SK-N-SH (cell line): ENCODE measurements at regions not wholly inside any gene's neighbourhood (a gene's known extent, or its start where the extent isn't known, plus 50 kb on each side); places are given as distances from the start of the nearest gene placed in this dataset.

Source experiments
- CTCF ChIA-PET: fragments of 300-600, 350-600 bp; formaldehyde crosslinking; extraction: SDS; loops from one replicate; lab custom pipeline; 2021; lab: Yijun Ruan, JAX
- POLR2A ChIA-PET: fragments of 350-600 bp; sonication (Branson Sonifier 250); formaldehyde crosslinking; extraction: SDS; loops from one replicate; lab custom pipeline; 2020; ENCODE audit warnings: antibody characterized with exemption, inconsistent platforms; lab: Yijun Ruan, JAX
- DNase-seq: peaks from one replicate; pipeline ENCODE4 v3.0.0; 2012
- H2AFZ ChIP-seq: fragments of 200-600 bp; sonication (generic); 2 replicates; pipeline ENCODE4 v1.8.1; 2016; ENCODE audit warnings: antibody characterized with exemption, mild to moderate bottlenecking, low read depth
- H3F3A ChIP-seq: fragments of 200-600 bp; sonication (generic); replicated peaks from 2 replicates; pipeline ENCODE3; 2016; ENCODE audit warnings: antibody characterized with exemption, mild to moderate bottlenecking; ENCODE audit not compliant: insufficient read depth
- H3K27ac ChIP-seq, 2 experiments: fragments of 200-500 bp in 1 of 2; fragments of 200-600 bp in 1 of 2; sonication (Bioruptor generic) in 1 of 2; sonication (generic), shearing (Covaris generic) in 1 of 2; 2 replicates each; pipeline versions ENCODE4 v1.5.1 to v1.6.1; 2014 to 2016; ENCODE audit warnings: low read depth in 2 of 2, inconsistent platforms in 1 of 2, low read length in 1 of 2, mild to moderate bottlenecking in 1 of 2, mixed read lengths in 1 of 2
- H3K27me3 ChIP-seq: fragments of 200-600 bp; sonication (generic), shearing (Covaris generic); 2 replicates; pipeline ENCODE4 v1.6.1; 2016; ENCODE audit warnings: mixed run types; ENCODE audit not compliant: insufficient read depth
- H3K36me3 ChIP-seq, 2 experiments: fragments of 200-500 bp in 1 of 2; fragments of 200-600 bp in 1 of 2; sonication (Bioruptor generic) in 1 of 2; sonication (generic) in 1 of 2; replicated peaks in 1 of 2; 2 replicates each; pipeline versions ENCODE3 to v1.5.1; 2014 to 2016; ENCODE audit warnings: low read length in 1 of 2, mild to moderate bottlenecking in 1 of 2; ENCODE audit not compliant: insufficient read depth in 2 of 2, control insufficient read depth in 1 of 2
- H3K4me1 ChIP-seq, 2 experiments: fragments of 200-500 bp in 1 of 2; fragments of 200-600 bp in 1 of 2; sonication (Bioruptor generic) in 1 of 2; sonication (generic), shearing (Covaris generic) in 1 of 2; 2 replicates each; pipeline versions ENCODE4 v1.5.1 to v1.6.1; 2014 to 2016; ENCODE audit warnings: low read depth in 1 of 2, low read length in 1 of 2, mixed run types in 1 of 2; ENCODE audit not compliant: insufficient read depth in 2 of 2, control insufficient read depth in 1 of 2
- H3K4me2 ChIP-seq: fragments of 200-600 bp; sonication (generic), shearing (Covaris generic); 2 replicates; pipeline ENCODE4 v1.6.1; 2017; ENCODE audit warnings: mixed run types
- H3K4me3 ChIP-seq, 2 experiments: fragments of 200-500 bp in 1 of 2; fragments of 200-600 bp in 1 of 2; sonication (Bioruptor generic) in 1 of 2; sonication (generic), shearing (Covaris generic) in 1 of 2; 2 replicates each; pipeline versions ENCODE4 v1.5.1 to v1.8.1; 2014 to 2016; ENCODE audit warnings: low read depth in 2 of 2, inconsistent platforms in 1 of 2, low read length in 1 of 2, mild to moderate bottlenecking in 1 of 2, mixed read lengths in 1 of 2, moderate library complexity in 1 of 2
- H3K79me2 ChIP-seq: fragments of 200-600 bp; sonication (generic); 2 replicates; pipeline ENCODE4 v1.8.1; 2017; ENCODE audit warnings: mild to moderate bottlenecking; ENCODE audit not compliant: insufficient read depth
- H3K9ac ChIP-seq: fragments of 200-600 bp; sonication (generic); 2 replicates; pipeline ENCODE4 v1.6.1; 2017; ENCODE audit warnings: mixed run types
- H3K9me2 ChIP-seq: fragments of 200-600 bp; sonication (generic); 2 replicates; pipeline ENCODE4 v1.6.1; 2017; ENCODE audit warnings: mixed run types
- H3K9me3 ChIP-seq: fragments of 200-600 bp; sonication (generic); 2 replicates; pipeline ENCODE4 v1.6.1; 2017; ENCODE audit warnings: mixed run types, mild to moderate bottlenecking, moderate library complexity
- H4K20me1 ChIP-seq: fragments of 200-600 bp; sonication (generic); 2 replicates; pipeline ENCODE4 v1.6.1; 2017; ENCODE audit warnings: mild to moderate bottlenecking, mixed run types; ENCODE audit not compliant: insufficient read depth
- CHD2 ChIP-seq: fragments of 150-350 bp; IDR thresholded peaks from 2 replicates; pipeline ENCODE4 v1.6.1; 2018; ENCODE audit warnings: low read length; ENCODE audit not compliant: partially characterized antibody
- ELF1 ChIP-seq: IDR thresholded peaks from 2 replicates; pipeline ENCODE4 v1.4.0; 2012
- EP300 ChIP-seq, 2 experiments: IDR thresholded peaks; 2 replicates each; pipeline versions ENCODE4 v1.4.0 to v1.6.1; 2012; ENCODE audit warnings: borderline replicate concordance in 1 of 2, low read depth in 1 of 2, low read length in 1 of 2
- EZH2phosphoT487 ChIP-seq: fragments of 200-600 bp; sonication (generic); IDR thresholded peaks from 2 replicates; pipeline ENCODE4 v1.6.1; 2017; ENCODE audit warnings: low read depth, mixed run types, mild to moderate bottlenecking, antibody characterized with exemption, moderate library complexity, borderline replicate concordance
- FOSL2 ChIP-seq: IDR thresholded peaks from 2 replicates; pipeline ENCODE4 v1.4.0; 2012; ENCODE audit warnings: low read depth, mild to moderate bottlenecking, moderate library complexity, borderline replicate concordance
- FOXJ3 ChIP-seq: sonication (generic); formaldehyde crosslinking; IDR thresholded peaks from 2 replicates; pipeline ENCODE4 v1.5.1; 2020; ENCODE audit warnings: mild to moderate bottlenecking, missing genetic modification reagents
- FOXM1 ChIP-seq: IDR thresholded peaks from 2 replicates; pipeline ENCODE4 v1.4.0; 2012; ENCODE audit warnings: low read depth, mild to moderate bottlenecking
- GABPA ChIP-seq: IDR thresholded peaks from 2 replicates; pipeline ENCODE4 v1.4.0; 2012; ENCODE audit warnings: low read depth, mild to moderate bottlenecking
- GATA2 ChIP-seq: sonication (generic); formaldehyde crosslinking; IDR thresholded peaks from 2 replicates; pipeline ENCODE4 v1.5.0; 2020; ENCODE audit warnings: mild to moderate bottlenecking, missing genetic modification reagents
- JUND ChIP-seq: IDR thresholded peaks from 2 replicates; pipeline ENCODE4 v1.4.0; 2012
- NFIC ChIP-seq: IDR thresholded peaks from 2 replicates; pipeline ENCODE4 v1.4.0; 2012; ENCODE audit warnings: borderline replicate concordance
- NRF1 ChIP-seq: IDR thresholded peaks from 2 replicates; pipeline ENCODE4 v1.6.1; 2012; ENCODE audit warnings: low read depth, mild to moderate bottlenecking, low read length
- RAD21 ChIP-seq: IDR thresholded peaks from 2 replicates; pipeline ENCODE4 v1.6.1; 2012; ENCODE audit warnings: mild to moderate bottlenecking, low read length
- RXRA ChIP-seq: IDR thresholded peaks from 2 replicates; pipeline ENCODE4 v1.4.0; 2012; ENCODE audit warnings: low read depth, mild to moderate bottlenecking, borderline replicate concordance
- SIN3A ChIP-seq: IDR thresholded peaks from 2 replicates; pipeline ENCODE4 v1.6.1; 2012; ENCODE audit warnings: low read depth, mild to moderate bottlenecking, low read length, moderate library complexity, borderline replicate concordance
- TCF12 ChIP-seq: IDR thresholded peaks from 2 replicates; pipeline ENCODE4 v1.4.0; 2012
- TEAD4 ChIP-seq: IDR thresholded peaks from 2 replicates; pipeline ENCODE4 v1.4.0; 2012; ENCODE audit warnings: mild to moderate bottlenecking, borderline replicate concordance; ENCODE audit not compliant: insufficient read depth
- YY1 ChIP-seq: IDR thresholded peaks from 2 replicates; pipeline ENCODE4 v1.4.0; 2012; ENCODE audit warnings: low read depth, mild to moderate bottlenecking
- WGBS: methylation state at CpG from one replicate; pipeline ENCODE4 v1.1.6; 2017; ENCODE audit warnings: low lambda C conversion rate; 5-methylcytosine and 5-hydroxymethylcytosine counted together
- TF ChIP-seq, protein P1 (sequence below): fragments of 200-600 bp; sonication (generic); IDR thresholded peaks from 2 replicates; pipeline ENCODE4 v1.6.1; 2017; ENCODE audit warnings: antibody characterized with exemption, mild to moderate bottlenecking, moderate library complexity
- TF ChIP-seq, protein P2 (sequence below): IDR thresholded peaks from 2 replicates; pipeline ENCODE4; 2012
- TF ChIP-seq, protein P3 (sequence below): fragments of 150-350 bp; IDR thresholded peaks from 2 replicates; pipeline ENCODE4 v1.6.1; 2016; ENCODE audit warnings: mild to moderate bottlenecking, low read depth, low read length
- TF ChIP-seq, protein P4 (sequence below): IDR thresholded peaks from 2 replicates; pipeline ENCODE4 v1.4.0; 2012; ENCODE audit warnings: low read depth, borderline replicate concordance
- TF ChIP-seq, protein P5 (sequence below): fragments of 150-350 bp; IDR thresholded peaks from 2 replicates; pipeline ENCODE4 v1.6.1; 2017; ENCODE audit warnings: antibody characterized with exemption, low read length, low read depth, borderline replicate concordance
- TF ChIP-seq, protein P6 (sequence below): IDR thresholded peaks from 2 replicates; pipeline ENCODE4 v1.4.0; 2012; ENCODE audit warnings: low read depth, borderline replicate concordance

DNA sequence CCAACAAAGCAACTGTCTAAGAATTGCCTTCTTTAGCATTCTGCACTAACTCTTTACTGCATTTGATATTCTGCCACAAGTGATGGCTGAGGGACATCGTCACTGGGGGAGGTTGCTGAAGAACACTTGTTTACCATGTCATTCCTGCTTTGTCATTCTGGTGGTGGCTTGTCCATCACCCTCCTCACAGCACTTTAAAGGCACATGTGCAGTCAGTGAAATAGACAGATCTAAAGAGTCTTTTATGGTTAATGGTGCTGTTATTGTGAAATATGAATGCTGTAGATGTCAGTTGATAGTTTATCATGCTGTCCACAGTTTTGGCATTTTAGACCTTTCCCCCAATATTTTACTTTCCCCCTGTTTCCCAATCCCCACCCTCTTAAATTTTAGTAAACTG, 120.9 kb upstream of the TSC22D1 start (continued):
- TF ChIP-seq, protein P1, sequence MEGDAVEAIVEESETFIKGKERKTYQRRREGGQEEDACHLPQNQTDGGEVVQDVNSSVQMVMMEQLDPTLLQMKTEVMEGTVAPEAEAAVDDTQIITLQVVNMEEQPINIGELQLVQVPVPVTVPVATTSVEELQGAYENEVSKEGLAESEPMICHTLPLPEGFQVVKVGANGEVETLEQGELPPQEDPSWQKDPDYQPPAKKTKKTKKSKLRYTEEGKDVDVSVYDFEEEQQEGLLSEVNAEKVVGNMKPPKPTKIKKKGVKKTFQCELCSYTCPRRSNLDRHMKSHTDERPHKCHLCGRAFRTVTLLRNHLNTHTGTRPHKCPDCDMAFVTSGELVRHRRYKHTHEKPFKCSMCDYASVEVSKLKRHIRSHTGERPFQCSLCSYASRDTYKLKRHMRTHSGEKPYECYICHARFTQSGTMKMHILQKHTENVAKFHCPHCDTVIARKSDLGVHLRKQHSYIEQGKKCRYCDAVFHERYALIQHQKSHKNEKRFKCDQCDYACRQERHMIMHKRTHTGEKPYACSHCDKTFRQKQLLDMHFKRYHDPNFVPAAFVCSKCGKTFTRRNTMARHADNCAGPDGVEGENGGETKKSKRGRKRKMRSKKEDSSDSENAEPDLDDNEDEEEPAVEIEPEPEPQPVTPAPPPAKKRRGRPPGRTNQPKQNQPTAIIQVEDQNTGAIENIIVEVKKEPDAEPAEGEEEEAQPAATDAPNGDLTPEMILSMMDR = no peak
- TF ChIP-seq SIN3A = no peak
- TF ChIP-seq RAD21 = no peak
- TF ChIP-seq, protein P2, sequence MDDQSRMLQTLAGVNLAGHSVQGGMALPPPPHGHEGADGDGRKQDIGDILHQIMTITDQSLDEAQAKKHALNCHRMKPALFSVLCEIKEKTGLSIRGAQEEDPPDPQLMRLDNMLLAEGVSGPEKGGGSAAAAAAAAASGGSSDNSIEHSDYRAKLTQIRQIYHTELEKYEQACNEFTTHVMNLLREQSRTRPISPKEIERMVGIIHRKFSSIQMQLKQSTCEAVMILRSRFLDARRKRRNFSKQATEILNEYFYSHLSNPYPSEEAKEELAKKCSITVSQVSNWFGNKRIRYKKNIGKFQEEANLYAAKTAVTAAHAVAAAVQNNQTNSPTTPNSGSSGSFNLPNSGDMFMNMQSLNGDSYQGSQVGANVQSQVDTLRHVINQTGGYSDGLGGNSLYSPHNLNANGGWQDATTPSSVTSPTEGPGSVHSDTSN = no peak
- TF ChIP-seq RXRA = no peak
- no peak for TF ChIP-seq NRF1

DNA sequence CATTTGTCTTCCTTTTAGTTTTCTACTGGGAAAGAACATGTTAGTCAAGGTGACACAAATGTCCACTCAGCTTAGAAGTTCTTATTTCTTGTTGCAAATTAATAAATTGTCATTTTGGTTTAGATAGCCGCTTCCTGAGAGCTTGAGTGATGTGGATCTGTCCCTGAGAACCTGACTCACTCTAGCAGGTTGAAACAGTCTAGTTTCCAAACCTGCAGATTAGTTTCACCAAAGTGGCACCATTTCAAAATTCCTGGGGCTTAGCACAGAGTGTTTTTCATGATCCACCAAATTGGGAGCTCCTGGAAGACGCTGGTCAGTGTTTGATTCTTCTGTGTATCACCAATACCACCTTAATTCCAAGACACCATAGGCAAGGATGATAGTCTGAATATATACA, 119.4 kb upstream of the TSC22D1 start:
- CTCF ChIA-PET = interaction anchor here (1.1 kb wide), 1 partner anchor 11 kb away, joined by 3 read pairs; no protein-coding TSS in a partner anchor

More for the DNA sequence above, 119.4 kb upstream of the TSC22D1 start:
- Histone ChIP-seq H4K20me1 (no peaks in the 10 kb centered on the region), H3K27me3 (no peaks in the 10 kb centered on the region), H3K9me3 (no peaks in the 10 kb centered on the region), H2AFZ (no peak overlapping the region), H3K36me3 (no peaks in the 10 kb centered on the region), H3K27ac (no peak overlapping the region), H3K4me2 (no peak overlapping the region), H3K4me1 (peaks cover 0 to 7% of the 10 kb centered on the region in 2 experiments; a peak in 1 of 4 replicates), H3K9me2 (no peaks in the 10 kb centered on the region), H3K79me2 (no peaks in the 10 kb centered on the region), H3K9ac (no peak overlapping the region), H3F3A (no peaks in the 10 kb centered on the region), H3K4me3 (no peak overlapping the region)
- POLR2A ChIA-PET = no interaction called here
- TF ChIP-seq CHD2 (no peak), FOSL2 (no peak), RAD21 (no peak), TCF12 (no peak), GATA2 (CRISPR knock-in tag) (no peak), FOXJ3 (no peak), EP300 (IDR thresholded peaks at IDR 0.05; ENCODE audit: borderline replicate concordance in 1 of 2, low read depth in 1 of 2, low read length in 1 of 2) (no peak), JUND (no peak), TEAD4 (no peak), EZH2phosphoT487 (no peak), GABPA (no peak), ELF1 (no peak), FOXM1 (no peak), RXRA (no peak), NFIC (no peak), YY1 (no peak)
- TF ChIP-seq, protein P3, sequence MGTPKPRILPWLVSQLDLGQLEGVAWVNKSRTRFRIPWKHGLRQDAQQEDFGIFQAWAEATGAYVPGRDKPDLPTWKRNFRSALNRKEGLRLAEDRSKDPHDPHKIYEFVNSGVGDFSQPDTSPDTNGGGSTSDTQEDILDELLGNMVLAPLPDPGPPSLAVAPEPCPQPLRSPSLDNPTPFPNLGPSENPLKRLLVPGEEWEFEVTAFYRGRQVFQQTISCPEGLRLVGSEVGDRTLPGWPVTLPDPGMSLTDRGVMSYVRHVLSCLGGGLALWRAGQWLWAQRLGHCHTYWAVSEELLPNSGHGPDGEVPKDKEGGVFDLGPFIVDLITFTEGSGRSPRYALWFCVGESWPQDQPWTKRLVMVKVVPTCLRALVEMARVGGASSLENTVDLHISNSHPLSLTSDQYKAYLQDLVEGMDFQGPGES = no peak
- TF ChIP-seq, protein P4, sequence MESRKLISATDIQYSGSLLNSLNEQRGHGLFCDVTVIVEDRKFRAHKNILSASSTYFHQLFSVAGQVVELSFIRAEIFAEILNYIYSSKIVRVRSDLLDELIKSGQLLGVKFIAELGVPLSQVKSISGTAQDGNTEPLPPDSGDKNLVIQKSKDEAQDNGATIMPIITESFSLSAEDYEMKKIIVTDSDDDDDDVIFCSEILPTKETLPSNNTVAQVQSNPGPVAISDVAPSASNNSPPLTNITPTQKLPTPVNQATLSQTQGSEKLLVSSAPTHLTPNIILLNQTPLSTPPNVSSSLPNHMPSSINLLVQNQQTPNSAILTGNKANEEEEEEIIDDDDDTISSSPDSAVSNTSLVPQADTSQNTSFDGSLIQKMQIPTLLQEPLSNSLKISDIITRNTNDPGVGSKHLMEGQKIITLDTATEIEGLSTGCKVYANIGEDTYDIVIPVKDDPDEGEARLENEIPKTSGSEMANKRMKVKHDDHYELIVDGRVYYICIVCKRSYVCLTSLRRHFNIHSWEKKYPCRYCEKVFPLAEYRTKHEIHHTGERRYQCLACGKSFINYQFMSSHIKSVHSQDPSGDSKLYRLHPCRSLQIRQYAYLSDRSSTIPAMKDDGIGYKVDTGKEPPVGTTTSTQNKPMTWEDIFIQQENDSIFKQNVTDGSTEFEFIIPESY = no peak
- TF ChIP-seq, protein P5, sequence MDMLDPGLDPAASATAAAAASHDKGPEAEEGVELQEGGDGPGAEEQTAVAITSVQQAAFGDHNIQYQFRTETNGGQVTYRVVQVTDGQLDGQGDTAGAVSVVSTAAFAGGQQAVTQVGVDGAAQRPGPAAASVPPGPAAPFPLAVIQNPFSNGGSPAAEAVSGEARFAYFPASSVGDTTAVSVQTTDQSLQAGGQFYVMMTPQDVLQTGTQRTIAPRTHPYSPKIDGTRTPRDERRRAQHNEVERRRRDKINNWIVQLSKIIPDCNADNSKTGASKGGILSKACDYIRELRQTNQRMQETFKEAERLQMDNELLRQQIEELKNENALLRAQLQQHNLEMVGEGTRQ = no peak
- TF ChIP-seq, protein P6, sequence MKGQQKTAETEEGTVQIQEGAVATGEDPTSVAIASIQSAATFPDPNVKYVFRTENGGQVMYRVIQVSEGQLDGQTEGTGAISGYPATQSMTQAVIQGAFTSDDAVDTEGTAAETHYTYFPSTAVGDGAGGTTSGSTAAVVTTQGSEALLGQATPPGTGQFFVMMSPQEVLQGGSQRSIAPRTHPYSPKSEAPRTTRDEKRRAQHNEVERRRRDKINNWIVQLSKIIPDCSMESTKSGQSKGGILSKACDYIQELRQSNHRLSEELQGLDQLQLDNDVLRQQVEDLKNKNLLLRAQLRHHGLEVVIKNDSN = no peak
- no peak for DNase-seq
- WGBS = 94% methylated on average over 2 of the region's 2 CpGs
